ENCODE measurements at regions not wholly inside any gene's neighbourhood (a gene's known extent, or its start where the extent isn't known, plus 50 kb on each side); places are given as distances from the start of the nearest gene placed in this dataset.
"Not testable (repeated sequence)": the region's sequence is repeated elsewhere in the genome, so short reads cannot be mapped to it uniquely, and the experiment has no call there.

DNA sequence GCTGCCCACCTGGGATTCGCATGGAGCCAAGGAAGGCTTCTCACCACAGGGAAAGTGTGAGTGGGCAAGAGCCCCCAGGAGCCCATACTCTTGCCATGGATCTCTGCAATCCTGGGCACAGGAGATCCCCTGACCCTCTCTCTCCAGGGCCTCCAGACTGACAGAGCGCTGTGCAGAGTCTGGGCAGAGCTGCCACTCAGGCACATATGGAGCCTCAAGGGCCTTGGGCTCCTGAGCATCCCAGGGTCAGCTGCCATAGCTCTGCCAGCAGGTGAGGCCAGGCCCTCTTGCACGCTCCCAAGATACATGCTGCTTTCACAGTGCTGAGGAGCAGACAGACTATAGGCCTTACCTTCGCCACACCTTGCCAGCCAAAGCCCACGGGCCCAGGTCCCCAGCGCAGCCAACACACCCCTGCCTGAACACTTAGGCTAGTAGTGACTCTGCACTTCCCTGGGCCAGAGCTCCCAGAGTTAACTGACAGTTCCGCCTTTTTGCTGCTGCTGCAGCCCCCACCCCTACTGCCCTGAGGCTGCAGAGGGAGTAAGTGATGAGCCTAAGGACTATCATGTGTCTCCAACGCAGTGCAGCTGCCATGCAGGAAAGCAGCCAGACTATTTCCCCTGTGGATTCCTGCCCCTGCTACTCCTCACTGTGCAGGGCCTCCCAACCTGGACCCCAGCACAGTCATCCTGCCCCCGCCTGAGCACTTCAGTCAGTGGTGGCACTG is 323.2 kb downstream of the SPATA31A1 start:
- H3K4me1 ChIP-seq (ENCODE audit: insufficient read depth); H3K27me3 ChIP-seq (replicated peaks; ENCODE audit: insufficient read depth); DNase-seq; H3K27ac ChIP-seq; H3F3A ChIP-seq (ENCODE audit: insufficient read depth); H3K9me2 ChIP-seq (ENCODE audit: insufficient read depth); H3K79me2 ChIP-seq (ENCODE audit: insufficient read depth); H3K9ac ChIP-seq; H3K4me2 ChIP-seq (ENCODE audit: unreplicated experiment); H3K9me3 ChIP-seq (ENCODE audit: low read depth); H3K36me3 ChIP-seq (ENCODE audit: low read depth); in situ Hi-C loops (cut with MboI); H2AFZ ChIP-seq; H3K4me3 ChIP-seq; H4K20me1 ChIP-seq (ENCODE audit: insufficient read depth): not testable (repeated sequence)
- WGBS, 2 experiments (ENCODE audit: low coverage in 1 of 2, low lambda C conversion rate in 2 of 2, missing lambda C conversion rate in 2 of 2) = 50% methylated on average over 1 of the region's 9 CpGs; no CpG with 5 or more reads in 1 of the 2 experiments

DNA sequence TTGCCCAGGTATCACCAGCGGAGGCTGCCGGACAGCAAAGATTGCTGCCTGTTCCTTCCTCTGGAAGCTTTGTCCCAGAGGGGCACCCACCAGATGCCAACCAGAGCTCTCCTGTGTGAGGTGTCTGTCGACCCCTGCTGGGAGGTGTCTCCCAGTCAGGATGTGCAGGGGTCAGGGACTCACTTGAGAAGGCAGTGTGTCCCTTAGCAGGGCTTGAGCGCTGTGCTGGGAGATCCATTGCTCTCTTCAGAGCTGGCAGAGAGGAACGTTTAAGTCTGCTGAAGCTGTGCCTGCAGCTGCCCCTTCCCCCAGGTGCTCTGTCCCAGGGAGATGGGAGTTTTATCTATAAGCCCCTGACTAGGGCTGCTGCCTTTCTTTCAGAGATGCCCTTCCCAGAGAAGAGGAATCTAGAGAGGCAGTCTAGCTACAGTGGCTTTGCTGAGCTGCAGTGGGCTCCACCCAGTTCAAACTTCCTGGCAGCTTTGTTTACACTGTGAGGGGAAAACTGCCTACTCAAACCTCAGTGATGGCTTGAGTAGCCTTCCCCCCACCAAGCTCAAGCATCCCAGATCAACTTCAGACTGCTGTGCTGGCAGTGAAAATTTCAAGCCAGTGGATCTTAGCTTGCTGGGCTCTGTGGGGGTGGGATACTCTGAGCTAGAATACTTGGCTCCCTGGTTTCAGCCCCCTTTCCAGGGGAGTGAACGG is 325.4 kb downstream of the SPATA31A1 start:
- H3K27me3 ChIP-seq (replicated peaks; ENCODE audit: insufficient read depth); H3K36me3 ChIP-seq (ENCODE audit: low read depth); H3K4me1 ChIP-seq (ENCODE audit: insufficient read depth); H4K20me1 ChIP-seq (ENCODE audit: insufficient read depth); H2AFZ ChIP-seq; H3K9ac ChIP-seq; H3K4me2 ChIP-seq (ENCODE audit: unreplicated experiment); H3K9me2 ChIP-seq (ENCODE audit: insufficient read depth); H3K27ac ChIP-seq; H3K4me3 ChIP-seq; DNase-seq; H3K9me3 ChIP-seq (ENCODE audit: low read depth); H3K79me2 ChIP-seq (ENCODE audit: insufficient read depth); H3F3A ChIP-seq (ENCODE audit: insufficient read depth); in situ Hi-C loops (cut with MboI): not testable (repeated sequence)
- WGBS, 2 experiments (ENCODE audit: low coverage in 1 of 2, low lambda C conversion rate in 2 of 2, missing lambda C conversion rate in 2 of 2) = no CpG with 5 or more reads among the region's 6 CpGs

DNA sequence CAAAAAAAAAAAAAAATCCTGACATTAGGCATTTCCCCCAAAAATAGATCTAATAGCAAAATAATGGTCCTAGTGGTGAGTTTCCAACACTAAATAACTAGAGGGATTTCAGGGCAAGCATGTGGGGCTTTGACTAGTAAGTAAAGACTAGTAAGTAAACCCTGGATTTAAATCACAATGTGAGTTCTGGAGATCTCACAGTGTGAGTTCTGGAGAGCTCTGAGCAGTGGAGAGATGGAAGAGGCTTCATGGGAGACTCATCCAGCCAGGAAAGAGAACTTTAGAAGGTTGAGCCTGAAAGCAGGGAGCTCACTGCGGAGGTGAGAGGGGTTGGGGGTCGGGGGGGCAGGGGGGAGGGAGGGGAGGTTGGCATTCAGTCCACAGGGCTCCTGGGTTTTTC is 373.4 kb downstream of the SPATA31A1 start:
- in situ Hi-C loops (cut with MboI); H3K9ac ChIP-seq; DNase-seq; H3K27me3 ChIP-seq (replicated peaks; ENCODE audit: insufficient read depth); H3K4me2 ChIP-seq (ENCODE audit: unreplicated experiment); H4K20me1 ChIP-seq (ENCODE audit: insufficient read depth); H3K4me1 ChIP-seq (ENCODE audit: insufficient read depth); H3K27ac ChIP-seq; H3K9me2 ChIP-seq (ENCODE audit: insufficient read depth); H3K9me3 ChIP-seq (ENCODE audit: low read depth); H2AFZ ChIP-seq; H3K4me3 ChIP-seq; H3K36me3 ChIP-seq (ENCODE audit: low read depth); H3F3A ChIP-seq (ENCODE audit: insufficient read depth); H3K79me2 ChIP-seq (ENCODE audit: insufficient read depth): not testable (repeated sequence)
- no CpG with 5 or more reads among the region's 2 CpGs for WGBS, 2 experiments (ENCODE audit: low coverage in 1 of 2, low lambda C conversion rate in 2 of 2, missing lambda C conversion rate in 2 of 2)

DNA sequence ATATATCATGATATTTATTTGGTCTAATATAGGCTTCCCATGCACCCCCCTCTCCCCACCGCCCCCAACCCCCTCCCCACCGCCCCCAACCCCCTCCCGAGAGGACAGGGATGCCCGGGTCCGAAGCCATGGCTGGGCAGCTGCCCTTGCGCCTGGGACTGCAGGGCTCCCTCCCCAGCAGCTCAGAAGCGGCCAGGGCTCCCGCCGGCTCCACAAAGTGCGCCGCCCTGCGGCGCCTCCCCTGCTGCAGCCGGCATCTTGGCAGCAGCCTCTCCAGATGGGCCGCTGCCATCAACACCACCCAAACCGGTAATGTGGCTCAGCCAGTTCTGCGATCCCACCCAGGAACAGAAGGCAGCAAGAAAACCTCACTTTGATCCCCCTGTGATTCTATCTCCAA is 389.4 kb downstream of the SPATA31A1 start:
- H3K27ac ChIP-seq; H3K4me1 ChIP-seq (ENCODE audit: insufficient read depth); H3K27me3 ChIP-seq (replicated peaks; ENCODE audit: insufficient read depth); H4K20me1 ChIP-seq (ENCODE audit: insufficient read depth); H3K9me3 ChIP-seq (ENCODE audit: low read depth); H3F3A ChIP-seq (ENCODE audit: insufficient read depth); H3K4me2 ChIP-seq (ENCODE audit: unreplicated experiment); DNase-seq; in situ Hi-C loops (cut with MboI); H3K79me2 ChIP-seq (ENCODE audit: insufficient read depth); H3K9me2 ChIP-seq (ENCODE audit: insufficient read depth); H3K9ac ChIP-seq; H3K4me3 ChIP-seq; H3K36me3 ChIP-seq (ENCODE audit: low read depth); H2AFZ ChIP-seq: not testable (repeated sequence)
- WGBS, 2 experiments (ENCODE audit: low coverage in 1 of 2, low lambda C conversion rate in 2 of 2, missing lambda C conversion rate in 2 of 2) = 4% methylated on average over 4 of the region's 17 CpGs; no CpG with 5 or more reads in 1 of the 2 experiments

DNA sequence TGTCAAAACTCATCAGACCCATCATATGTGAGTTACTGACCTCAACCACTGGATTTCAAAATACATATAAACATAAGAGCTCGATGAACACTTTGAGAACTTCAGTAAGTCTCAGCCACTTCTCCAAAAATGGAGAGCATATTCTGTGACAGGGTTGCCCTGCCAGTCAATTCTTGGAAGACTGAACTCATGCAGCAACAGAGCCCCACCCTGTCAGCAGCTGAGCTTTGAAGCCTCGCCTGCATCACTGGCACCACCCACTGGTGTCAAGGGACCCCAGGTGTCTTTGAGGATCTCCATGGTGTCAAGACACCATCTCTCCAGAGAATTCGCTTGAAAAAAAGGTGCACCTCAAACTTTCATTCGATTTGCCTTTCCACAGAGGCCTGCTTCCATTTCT is 420.1 kb downstream of the SPATA31A1 start:
- H3K4me2 ChIP-seq (ENCODE audit: unreplicated experiment); H3K79me2 ChIP-seq (ENCODE audit: insufficient read depth); H3F3A ChIP-seq (ENCODE audit: insufficient read depth); H3K9me2 ChIP-seq (ENCODE audit: insufficient read depth); H3K4me1 ChIP-seq (ENCODE audit: insufficient read depth); H3K36me3 ChIP-seq (ENCODE audit: low read depth); H3K4me3 ChIP-seq; in situ Hi-C loops (cut with MboI); H3K27me3 ChIP-seq (replicated peaks; ENCODE audit: insufficient read depth); H3K9me3 ChIP-seq (ENCODE audit: low read depth); H2AFZ ChIP-seq; H3K27ac ChIP-seq; DNase-seq; H3K9ac ChIP-seq; H4K20me1 ChIP-seq (ENCODE audit: insufficient read depth): not testable (repeated sequence)
- no CpG with 5 or more reads among the region's 4 CpGs for WGBS, 2 experiments (ENCODE audit: low coverage in 1 of 2, low lambda C conversion rate in 2 of 2, missing lambda C conversion rate in 2 of 2)

DNA sequence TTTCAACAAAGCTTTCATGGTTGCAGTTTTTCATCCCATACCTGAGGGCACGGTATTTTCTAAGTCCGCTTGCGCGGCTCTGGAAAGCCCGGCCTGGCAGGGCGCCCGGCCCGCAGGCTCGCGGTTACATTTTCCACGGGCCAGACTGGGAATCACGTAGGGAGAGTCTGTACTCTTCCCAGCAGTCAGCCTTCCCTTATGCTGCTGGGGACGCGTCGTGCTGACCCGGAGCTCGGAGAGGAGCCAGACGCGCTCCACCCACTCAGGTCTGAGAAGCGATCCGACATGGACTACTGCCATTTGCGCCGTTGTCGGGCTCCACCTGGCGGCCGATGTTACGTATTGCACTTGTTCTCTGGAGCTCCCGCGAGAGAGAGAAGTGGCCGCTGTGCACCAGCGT is 435.9 kb downstream of the SPATA31A1 start:
- WGBS, 2 experiments (ENCODE audit: low coverage in 1 of 2, low lambda C conversion rate in 2 of 2, missing lambda C conversion rate in 2 of 2) = 1 to 3% methylated on average over 20 to 21 of the region's 31 CpGs

DNA sequence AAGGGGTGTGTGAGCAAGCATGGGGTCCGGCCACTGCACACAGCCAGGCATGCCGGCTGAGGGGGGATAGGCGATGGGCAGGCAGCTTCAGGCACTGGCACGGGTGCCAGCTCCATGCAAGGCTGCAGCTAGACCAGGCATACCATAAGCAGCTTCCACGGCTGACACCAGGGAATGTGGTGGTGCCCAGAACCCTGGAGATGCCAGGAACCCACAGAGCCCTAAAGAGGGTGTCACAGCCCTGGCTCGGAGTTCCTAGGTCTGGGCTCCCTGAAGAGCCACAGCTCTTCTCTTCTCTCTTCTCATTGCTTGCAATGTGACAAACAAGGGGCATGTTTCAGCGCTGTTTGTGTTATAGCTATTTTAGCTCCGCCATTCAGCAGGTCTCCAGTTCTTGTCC is 442.5 kb downstream of the SPATA31A1 start:
- in situ Hi-C loops (cut with MboI); DNase-seq; H3K27me3 ChIP-seq (replicated peaks; ENCODE audit: insufficient read depth); H3K4me1 ChIP-seq (ENCODE audit: insufficient read depth); H3K27ac ChIP-seq; H3K9ac ChIP-seq; H4K20me1 ChIP-seq (ENCODE audit: insufficient read depth); H3K4me2 ChIP-seq (ENCODE audit: unreplicated experiment); H3K36me3 ChIP-seq (ENCODE audit: low read depth); H3K9me2 ChIP-seq (ENCODE audit: insufficient read depth); H3F3A ChIP-seq (ENCODE audit: insufficient read depth); H3K79me2 ChIP-seq (ENCODE audit: insufficient read depth); H3K4me3 ChIP-seq; H2AFZ ChIP-seq; H3K9me3 ChIP-seq (ENCODE audit: low read depth): not testable (repeated sequence)
- WGBS, 2 experiments (ENCODE audit: low coverage in 1 of 2, low lambda C conversion rate in 2 of 2, missing lambda C conversion rate in 2 of 2) = 41 to 71% methylated on average over 1 to 2 of the region's 8 CpGs

More for the DNA sequence above, 435.9 kb downstream of the SPATA31A1 start:
- H3F3A ChIP-seq (ENCODE audit: insufficient read depth); H3K9me3 ChIP-seq (ENCODE audit: low read depth); in situ Hi-C loops (cut with MboI); H4K20me1 ChIP-seq (ENCODE audit: insufficient read depth); H3K4me1 ChIP-seq (ENCODE audit: insufficient read depth); H3K36me3 ChIP-seq (ENCODE audit: low read depth); DNase-seq; H3K27ac ChIP-seq; H3K27me3 ChIP-seq (replicated peaks; ENCODE audit: insufficient read depth); H3K79me2 ChIP-seq (ENCODE audit: insufficient read depth); H3K9me2 ChIP-seq (ENCODE audit: insufficient read depth): not testable (repeated sequence)
- H3K4me2 ChIP-seq (ENCODE audit: unreplicated experiment) = peak overlapping the region; percentile 56
- H2AFZ ChIP-seq = peak overlapping the region; percentile 74
- H3K9ac ChIP-seq = peak overlapping the region; percentile 44; the same call in 1 of the 2 replicates
- H3K4me3 ChIP-seq = peak overlapping the region; percentile 70
